A673 (cell line): ENCODE measurements at regions not wholly inside any gene's neighbourhood (a gene's known extent, or its start where the extent isn't known, plus 50 kb on each side); places are given as distances from the start of the nearest gene placed in this dataset.

ENCODE experiments used
- CTCF ChIP-seq: fragments of 300-800, 200-600 bp; sonication (generic); conservative IDR thresholded peaks from 2 replicates; pipeline ENCODE4 v1.5.1; 2017; ENCODE audit warnings: low read depth, mild to moderate bottlenecking, antibody characterized with exemption, low read length, moderate library complexity, mixed read lengths
- EZH2 ChIP-seq: fragments of 200-600 bp; sonication (generic); IDR thresholded peaks from 2 replicates; pipeline ENCODE4 v1.6.1; 2017; ENCODE audit warnings: borderline replicate concordance, low read depth, mild to moderate bottlenecking, mixed read lengths, antibody characterized with exemption, low read length; ENCODE audit not compliant: poor library complexity, severe bottlenecking

- no peak for TF ChIP-seq CTCF
- TF ChIP-seq EZH2: no peak
These were observed 74.2 kb upstream of the FUCA2 start for GRCh38 chr6:143585716-143586115.
